ENCODE measurements at regions not wholly inside any gene's neighbourhood (a gene's known extent, or its start where the extent isn't known, plus 50 kb on each side); places are given as distances from the start of the nearest gene placed in this dataset.

GRCh38 chr1:112219267-112219666 lies 176.7 kb upstream of the CTTNBP2NL start:
- TF ChIP-seq, protein P1, sequence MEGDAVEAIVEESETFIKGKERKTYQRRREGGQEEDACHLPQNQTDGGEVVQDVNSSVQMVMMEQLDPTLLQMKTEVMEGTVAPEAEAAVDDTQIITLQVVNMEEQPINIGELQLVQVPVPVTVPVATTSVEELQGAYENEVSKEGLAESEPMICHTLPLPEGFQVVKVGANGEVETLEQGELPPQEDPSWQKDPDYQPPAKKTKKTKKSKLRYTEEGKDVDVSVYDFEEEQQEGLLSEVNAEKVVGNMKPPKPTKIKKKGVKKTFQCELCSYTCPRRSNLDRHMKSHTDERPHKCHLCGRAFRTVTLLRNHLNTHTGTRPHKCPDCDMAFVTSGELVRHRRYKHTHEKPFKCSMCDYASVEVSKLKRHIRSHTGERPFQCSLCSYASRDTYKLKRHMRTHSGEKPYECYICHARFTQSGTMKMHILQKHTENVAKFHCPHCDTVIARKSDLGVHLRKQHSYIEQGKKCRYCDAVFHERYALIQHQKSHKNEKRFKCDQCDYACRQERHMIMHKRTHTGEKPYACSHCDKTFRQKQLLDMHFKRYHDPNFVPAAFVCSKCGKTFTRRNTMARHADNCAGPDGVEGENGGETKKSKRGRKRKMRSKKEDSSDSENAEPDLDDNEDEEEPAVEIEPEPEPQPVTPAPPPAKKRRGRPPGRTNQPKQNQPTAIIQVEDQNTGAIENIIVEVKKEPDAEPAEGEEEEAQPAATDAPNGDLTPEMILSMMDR (conservative IDR thresholded peaks at IDR 0.05; ENCODE audit: low read length) = no peak
- no peak for TF ChIP-seq EZH2phosphoT487 (IDR thresholded peaks at IDR 0.05; ENCODE audit: borderline replicate concordance)
